Mesenchymal stem cell (in vitro differentiated cells and primary cell): ENCODE measurements at regions not wholly inside any gene's neighbourhood (a gene's known extent, or its start where the extent isn't known, plus 50 kb on each side); places are given as distances from the start of the nearest gene placed in this dataset.

ENCODE experiments used
- DNase-seq: peaks from one replicate; pipeline ENCODE4 v3.0.0-alpha.2; 2013
- H2AFZ ChIP-seq: one replicate; pipeline ENCODE4 v1.6.1; 2013; ENCODE audit warnings: low read depth, mild to moderate bottlenecking, control low read depth, inconsistent platforms, low read length, moderate library complexity
- H2AK5ac ChIP-seq: 2 replicates; pipeline ENCODE4 v1.6.1; 2013; ENCODE audit warnings: low read length, moderate library complexity, mild to moderate bottlenecking, inconsistent platforms; ENCODE audit not compliant: severe bottlenecking
- H2BK120ac ChIP-seq: one replicate; pipeline ENCODE4 v1.6.1; 2013; ENCODE audit warnings: low read depth, mild to moderate bottlenecking, inconsistent platforms, low read length, moderate library complexity
- H2BK12ac ChIP-seq, 2 experiments: one replicate each; pipeline ENCODE4 v1.6.1; 2013; ENCODE audit warnings: inconsistent platforms in 2 of 2, low read length in 2 of 2, mild to moderate bottlenecking in 2 of 2, moderate library complexity in 2 of 2, control low read depth in 1 of 2
- H2BK15ac ChIP-seq: one replicate; pipeline ENCODE4 v1.6.1; 2013; ENCODE audit warnings: mild to moderate bottlenecking, low read depth, inconsistent platforms; ENCODE audit not compliant: poor library complexity, severe bottlenecking
- H2BK5ac ChIP-seq: 2 replicates; pipeline ENCODE4 v1.6.1; 2013; ENCODE audit warnings: low read depth, mild to moderate bottlenecking, low read length, control low read depth, inconsistent platforms; ENCODE audit not compliant: poor library complexity, severe bottlenecking
- H3K14ac ChIP-seq, 2 experiments: one replicate each; pipeline ENCODE4 v1.6.1; 2013; ENCODE audit warnings: inconsistent platforms in 2 of 2, low read length in 2 of 2, control low read depth in 1 of 2, mild to moderate bottlenecking in 1 of 2, moderate library complexity in 1 of 2
- H3K18ac ChIP-seq, 2 experiments: one replicate each; pipeline ENCODE4 v1.6.1; 2013; ENCODE audit warnings: inconsistent platforms in 2 of 2, low read length in 2 of 2, control low read depth in 1 of 2, low read depth in 1 of 2, mild to moderate bottlenecking in 1 of 2
- H3K23ac ChIP-seq, 2 experiments: one replicate each; pipeline ENCODE4 v1.6.1; 2013; ENCODE audit warnings: inconsistent platforms in 2 of 2, low read length in 2 of 2, mild to moderate bottlenecking in 2 of 2, moderate library complexity in 2 of 2, control low read depth in 1 of 2
- H3K27ac ChIP-seq: 2 replicates; pipeline ENCODE4 v1.5.1; 2013; ENCODE audit warnings: mild to moderate bottlenecking, moderate library complexity, low read length, control low read depth, inconsistent platforms; ENCODE audit not compliant: poor library complexity, severe bottlenecking
- H3K27me3 ChIP-seq, 2 experiments: 2 replicates each; pipeline versions ENCODE4 v1.6.1 to v1.7.0; 2013; ENCODE audit warnings: low read length in 2 of 2, mild to moderate bottlenecking in 2 of 2, moderate library complexity in 2 of 2, control low read depth in 1 of 2, inconsistent platforms in 1 of 2; ENCODE audit not compliant: control insufficient read depth in 1 of 2, insufficient read depth in 1 of 2
- H3K36me3 ChIP-seq, 2 experiments: 2 replicates each; pipeline versions ENCODE4 v1.6.1 to v1.7.0; 2013; ENCODE audit warnings: low read length in 2 of 2, control low read depth in 1 of 2, inconsistent platforms in 1 of 2, low read depth in 1 of 2, mild to moderate bottlenecking in 1 of 2; ENCODE audit not compliant: insufficient read depth in 2 of 2, control insufficient read depth in 1 of 2
- H3K4ac ChIP-seq, 2 experiments: one replicate each; pipeline ENCODE4 v1.6.1; 2013; ENCODE audit warnings: inconsistent platforms in 2 of 2, low read length in 2 of 2, mild to moderate bottlenecking in 2 of 2, moderate library complexity in 2 of 2, control low read depth in 1 of 2, low read depth in 1 of 2
- H3K4me1 ChIP-seq: 2 replicates; pipeline ENCODE4 v1.6.1; 2013; ENCODE audit warnings: low read depth, low read length, control low read depth; ENCODE audit not compliant: control insufficient read depth, insufficient read depth
- H3K4me2 ChIP-seq: 2 replicates; pipeline ENCODE4 v1.6.1; 2013; ENCODE audit warnings: low read length, mild to moderate bottlenecking, inconsistent platforms; ENCODE audit not compliant: poor library complexity, severe bottlenecking
- H3K4me3 ChIP-seq, 2 experiments: 2 replicates each; pipeline versions ENCODE4 v1.5.1 to v1.7.0; 2013; ENCODE audit warnings: low read length in 2 of 2, mild to moderate bottlenecking in 2 of 2, control low read depth in 1 of 2, low read depth in 1 of 2; ENCODE audit not compliant: insufficient read depth in 1 of 2
- H3K79me1 ChIP-seq: replicated peaks from 2 replicates; pipeline ENCODE4 v1.6.1; 2013; ENCODE audit warnings: mild to moderate bottlenecking, control low read depth, low read length, inconsistent platforms; ENCODE audit not compliant: poor library complexity, severe bottlenecking
- H3K9ac ChIP-seq: 2 replicates; pipeline ENCODE4 v1.7.0; 2013; ENCODE audit warnings: mild to moderate bottlenecking, low read length, moderate library complexity
- H3K9me3 ChIP-seq: 2 replicates; pipeline ENCODE4 v1.7.0; 2013; ENCODE audit warnings: mild to moderate bottlenecking, low read length; ENCODE audit not compliant: control insufficient read depth
- H4K8ac ChIP-seq: one replicate; pipeline ENCODE4 v1.6.1; 2013; ENCODE audit warnings: inconsistent platforms, mild to moderate bottlenecking, low read length, moderate library complexity
- H4K91ac ChIP-seq: one replicate; pipeline ENCODE4 v1.6.1; 2013; ENCODE audit warnings: mild to moderate bottlenecking, low read length, inconsistent platforms
- WGBS: methylation state at CpG from one replicate; pipeline ENCODE4 v1.1.7; 2013; ENCODE audit warnings: mixed read lengths; 5-methylcytosine and 5-hydroxymethylcytosine counted together

DNA sequence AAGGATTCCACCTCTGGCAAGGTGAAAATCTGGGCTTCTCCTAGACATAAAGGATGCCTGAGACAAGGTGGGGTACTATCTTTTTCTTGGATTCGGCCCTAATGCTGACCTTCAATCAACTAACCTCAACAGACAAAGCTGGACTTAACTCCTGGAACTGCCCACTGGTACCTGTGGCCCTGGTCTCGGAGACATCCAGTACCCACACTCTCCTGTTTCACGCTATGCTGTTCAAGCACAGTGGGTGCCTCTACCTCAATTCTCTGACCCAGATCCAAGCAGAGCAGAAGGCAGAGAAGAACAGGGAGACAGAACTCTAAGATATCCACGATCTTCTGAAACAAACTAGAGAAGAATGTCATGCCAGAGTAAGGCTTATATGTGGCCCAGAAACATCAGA is 189.8 kb upstream of the FOXQ1 start:
- H3K27ac ChIP-seq: no peak overlapping the region
- no peak overlapping the region for H3K4me2 ChIP-seq
- H3K27me3 ChIP-seq: peaks cover 0 to 9% of the 10 kb centered on the region in 2 experiments
- H3K9me3 ChIP-seq: no peaks in the 10 kb centered on the region
- H2AFZ ChIP-seq: no peak overlapping the region
- H4K8ac ChIP-seq: no peak overlapping the region
- no peak for DNase-seq
- H2BK12ac ChIP-seq: no peak overlapping the region
- H4K91ac ChIP-seq: no peak overlapping the region
- no peak overlapping the region for H2AK5ac ChIP-seq
- no peak overlapping the region for H2BK15ac ChIP-seq
- 87% methylated on average over 4 of the region's 4 CpGs for WGBS
- no peak overlapping the region for H2BK5ac ChIP-seq
- H3K23ac ChIP-seq: no peak overlapping the region
- no peaks in the 10 kb centered on the region for H3K36me3 ChIP-seq
- H3K14ac ChIP-seq: no peak overlapping the region
- no peak overlapping the region for H3K4me3 ChIP-seq
- H3K9ac ChIP-seq: no peak overlapping the region
- no peak overlapping the region for H3K4ac ChIP-seq
- H3K4me1 ChIP-seq: no peaks in the 10 kb centered on the region
- H2BK120ac ChIP-seq: no peak overlapping the region
- H3K18ac ChIP-seq: no peak overlapping the region
- no peaks in the 10 kb centered on the region for H3K79me1 ChIP-seq

DNA sequence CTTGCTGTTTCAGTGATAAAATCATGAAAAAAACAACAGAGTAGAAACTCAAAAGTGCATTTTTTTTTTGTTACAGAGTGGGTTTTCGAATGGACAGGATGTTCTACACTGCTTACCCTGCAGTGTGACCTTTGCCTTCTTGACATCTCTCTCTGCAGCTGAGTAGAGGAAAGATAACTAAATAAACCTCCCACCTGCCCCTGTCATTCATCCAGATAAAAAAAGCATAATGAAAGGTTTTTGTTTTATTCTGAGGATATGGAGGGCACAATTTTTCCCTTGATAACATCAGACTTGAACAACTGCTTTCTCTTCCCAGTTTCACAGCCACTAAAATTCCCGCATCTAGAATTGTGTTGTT is 193.6 kb upstream of the FOXQ1 start:
- no peak overlapping the region for H3K14ac ChIP-seq
- H3K4me3 ChIP-seq: no peak overlapping the region
- H3K9me3 ChIP-seq: no peaks in the 10 kb centered on the region
- no peaks in the 10 kb centered on the region for H3K4me1 ChIP-seq
- no peak overlapping the region for H4K91ac ChIP-seq
- H3K4me2 ChIP-seq: no peak overlapping the region
- no peak overlapping the region for H2BK12ac ChIP-seq
- DNase-seq: no peak
- H3K4ac ChIP-seq: no peak overlapping the region
- no peak overlapping the region for H3K27ac ChIP-seq
- no peak overlapping the region for H4K8ac ChIP-seq
- H2BK15ac ChIP-seq: no peak overlapping the region
- no peak overlapping the region for H3K9ac ChIP-seq
- H3K27me3 ChIP-seq: peaks cover 0 to 5% of the 10 kb centered on the region in 2 experiments
- H3K23ac ChIP-seq: no peak overlapping the region
- no peak overlapping the region for H3K18ac ChIP-seq
- no peak overlapping the region for H2AFZ ChIP-seq
- 100% methylated on average over 1 of the region's 2 CpGs for WGBS
- no peaks in the 10 kb centered on the region for H3K36me3 ChIP-seq
- H3K79me1 ChIP-seq: no peaks in the 10 kb centered on the region
- no peak overlapping the region for H2BK5ac ChIP-seq
- H2AK5ac ChIP-seq: no peak overlapping the region
- H2BK120ac ChIP-seq: no peak overlapping the region

DNA sequence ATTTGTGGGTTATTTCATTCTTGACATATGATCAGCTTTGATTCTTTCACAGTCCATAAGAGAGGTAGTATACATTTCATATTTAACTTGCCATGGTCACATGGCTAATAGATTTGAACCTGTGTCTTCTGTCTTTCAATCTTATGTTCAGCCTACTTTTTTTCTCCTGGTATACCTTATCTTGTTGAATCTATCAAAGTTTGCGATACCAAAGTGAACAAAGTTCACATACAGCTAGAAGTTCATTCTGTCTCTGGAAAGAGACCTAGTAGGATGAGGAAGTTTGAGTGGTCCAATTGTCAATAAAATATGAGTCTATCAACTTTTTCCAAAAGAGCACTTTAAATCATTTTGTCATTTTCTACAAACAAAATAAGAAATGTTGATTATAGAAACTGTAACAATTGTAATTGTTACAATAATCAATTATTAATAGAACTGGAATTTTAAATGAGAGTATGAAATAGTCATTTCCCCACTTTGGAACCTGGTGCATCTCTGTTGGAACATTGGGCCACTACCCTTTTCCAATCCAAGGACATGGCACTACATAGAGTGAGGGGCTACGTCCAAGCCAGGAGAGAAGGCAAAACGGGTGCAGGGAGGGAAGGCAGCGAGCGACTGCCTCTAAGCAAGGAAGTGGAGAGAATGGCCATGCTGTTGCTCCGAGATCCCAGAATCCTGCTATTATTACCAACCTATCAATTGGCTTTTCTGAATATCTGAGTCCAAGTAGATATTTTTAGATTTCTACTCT is 194.2 kb upstream of the FOXQ1 start:
- Histone ChIP-seq H2AK5ac (no peak overlapping the region), H3K4ac (no peak overlapping the region), H3K79me1 (no peaks in the 10 kb centered on the region), H2BK5ac (no peak overlapping the region), H3K9ac (no peak overlapping the region), H3K27me3 (peaks cover 0 to 5% of the 10 kb centered on the region in 2 experiments), H3K27ac (no peak overlapping the region), H3K18ac (no peak overlapping the region), H2BK15ac (no peak overlapping the region), H3K4me2 (no peak overlapping the region), H2BK120ac (no peak overlapping the region), H4K8ac (no peak overlapping the region), H3K23ac (no peak overlapping the region), H2AFZ (no peak overlapping the region), H3K4me3 (no peak overlapping the region), H3K4me1 (no peaks in the 10 kb centered on the region), H3K14ac (no peak overlapping the region), H3K9me3 (no peaks in the 10 kb centered on the region), H3K36me3 (no peaks in the 10 kb centered on the region), H2BK12ac (no peak overlapping the region), H4K91ac (no peak overlapping the region)
- WGBS: 75% methylated on average over 1 of the region's 6 CpGs
- DNase-seq: no peak

DNA sequence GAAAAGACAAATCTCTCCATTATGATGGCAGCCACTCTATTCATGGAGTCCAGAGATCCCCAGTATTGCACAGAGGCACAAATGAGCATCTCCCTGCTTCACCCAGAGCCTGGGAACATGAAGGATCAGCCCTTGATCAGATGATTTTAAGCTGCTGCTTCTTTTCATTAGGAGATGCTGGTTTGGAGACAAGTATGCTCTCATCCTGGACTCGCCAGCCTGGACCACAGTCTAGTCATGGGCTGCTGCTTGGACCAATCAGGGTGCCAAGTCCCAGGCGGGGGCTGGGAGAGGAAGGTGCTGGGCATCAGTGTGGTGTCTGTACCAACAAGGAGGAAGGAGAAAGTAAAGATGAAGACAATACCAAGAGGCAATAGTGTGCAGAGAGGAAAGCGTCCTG is 195.7 kb upstream of the FOXQ1 start:
- no peak overlapping the region for H3K4me2 ChIP-seq
- no peak overlapping the region for H4K91ac ChIP-seq
- H3K23ac ChIP-seq: no peak overlapping the region
- 68% methylated on average over 2 of the region's 3 CpGs for WGBS
- no peak overlapping the region for H2BK12ac ChIP-seq
- no peak overlapping the region for H2AK5ac ChIP-seq
- H3K36me3 ChIP-seq: no peaks in the 10 kb centered on the region
- no peaks in the 10 kb centered on the region for H3K4me1 ChIP-seq
- H3K9me3 ChIP-seq: no peaks in the 10 kb centered on the region
- H3K9ac ChIP-seq: no peak overlapping the region
- no peak overlapping the region for H2AFZ ChIP-seq
- no peak overlapping the region for H3K4me3 ChIP-seq
- H3K27ac ChIP-seq: no peak overlapping the region
- H2BK15ac ChIP-seq: no peak overlapping the region
- peaks cover 0 to 5% of the 10 kb centered on the region in 2 experiments for H3K27me3 ChIP-seq
- no peak overlapping the region for H4K8ac ChIP-seq
- no peak overlapping the region for H2BK120ac ChIP-seq
- DNase-seq: no peak
- H3K79me1 ChIP-seq: no peaks in the 10 kb centered on the region
- H3K4ac ChIP-seq: no peak overlapping the region
- no peak overlapping the region for H2BK5ac ChIP-seq
- H3K18ac ChIP-seq: no peak overlapping the region
- H3K14ac ChIP-seq: no peak overlapping the region
